ENCODE measurements at regions not wholly inside any gene's neighbourhood (a gene's known extent, or its start where the extent isn't known, plus 50 kb on each side); places are given as distances from the start of the nearest gene placed in this dataset.

GRCh38 chr2:128623776-128624761 is 305.4 kb upstream of the HS6ST1 start:
- no peak for DNase-seq

DNA sequence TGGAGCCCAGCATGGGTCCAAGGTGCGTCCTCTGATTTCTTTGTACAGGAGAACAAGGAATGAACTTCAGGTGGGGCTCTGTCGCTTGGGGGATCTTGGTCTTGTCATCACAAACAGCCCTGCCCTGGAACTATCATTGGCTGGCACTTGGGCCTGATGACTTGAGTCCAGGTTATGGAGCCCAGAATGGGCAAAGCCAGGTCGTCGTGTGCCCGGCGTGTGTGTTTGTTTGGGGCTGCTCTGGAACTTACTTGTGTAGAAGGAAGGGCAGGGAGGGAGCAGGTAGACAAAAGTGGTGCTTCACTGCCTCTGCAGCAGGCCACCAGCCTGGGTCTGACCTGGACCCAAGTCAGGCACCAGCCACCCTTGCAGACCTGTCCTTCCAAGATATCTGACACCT is 306.3 kb upstream of the HS6ST1 start:
- no peak for DNase-seq

GRCh38 chr2:128625421-128625820 is 306.8 kb upstream of the HS6ST1 start:
- no peak for DNase-seq

DNA sequence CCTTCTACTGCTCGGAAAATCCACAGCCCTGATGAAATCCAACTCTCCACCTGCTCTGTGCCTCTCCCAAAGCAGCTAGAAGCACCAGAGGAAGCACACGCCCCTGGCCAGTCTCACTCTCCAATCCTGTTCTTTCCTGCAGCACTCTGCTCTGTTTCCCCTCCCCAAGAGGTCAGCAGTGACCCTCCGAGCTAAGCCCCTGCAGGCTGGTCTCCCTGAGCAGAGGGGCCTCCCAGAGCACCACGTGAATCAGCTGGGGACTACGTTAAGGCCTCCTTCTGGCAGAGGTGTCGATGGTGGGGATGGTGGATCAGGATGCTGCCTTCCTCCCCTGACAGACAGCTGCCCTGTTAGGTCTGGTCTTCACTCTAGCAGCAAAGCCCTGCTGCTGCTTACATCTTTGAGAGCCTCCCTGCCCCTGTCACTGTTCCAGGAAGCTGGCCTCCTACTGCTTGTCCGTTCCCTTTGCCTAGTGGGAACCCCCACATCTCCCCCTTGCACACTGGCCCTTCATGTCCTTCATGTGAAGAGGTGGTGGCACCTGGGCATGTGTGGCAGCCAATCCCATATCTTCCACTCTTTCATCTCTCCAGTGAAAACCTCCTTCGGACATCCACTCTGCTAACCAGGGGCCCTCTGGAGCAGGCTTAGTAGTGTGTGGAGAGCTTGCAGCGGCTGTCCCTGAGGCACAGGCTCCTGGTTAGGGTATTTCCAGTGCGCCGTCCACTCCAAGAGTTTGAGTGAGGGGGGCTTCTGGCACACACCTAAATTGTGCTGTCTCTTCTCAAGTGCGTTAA is 307.5 kb upstream of the HS6ST1 start:
- DNase-seq, result no peak

DNA sequence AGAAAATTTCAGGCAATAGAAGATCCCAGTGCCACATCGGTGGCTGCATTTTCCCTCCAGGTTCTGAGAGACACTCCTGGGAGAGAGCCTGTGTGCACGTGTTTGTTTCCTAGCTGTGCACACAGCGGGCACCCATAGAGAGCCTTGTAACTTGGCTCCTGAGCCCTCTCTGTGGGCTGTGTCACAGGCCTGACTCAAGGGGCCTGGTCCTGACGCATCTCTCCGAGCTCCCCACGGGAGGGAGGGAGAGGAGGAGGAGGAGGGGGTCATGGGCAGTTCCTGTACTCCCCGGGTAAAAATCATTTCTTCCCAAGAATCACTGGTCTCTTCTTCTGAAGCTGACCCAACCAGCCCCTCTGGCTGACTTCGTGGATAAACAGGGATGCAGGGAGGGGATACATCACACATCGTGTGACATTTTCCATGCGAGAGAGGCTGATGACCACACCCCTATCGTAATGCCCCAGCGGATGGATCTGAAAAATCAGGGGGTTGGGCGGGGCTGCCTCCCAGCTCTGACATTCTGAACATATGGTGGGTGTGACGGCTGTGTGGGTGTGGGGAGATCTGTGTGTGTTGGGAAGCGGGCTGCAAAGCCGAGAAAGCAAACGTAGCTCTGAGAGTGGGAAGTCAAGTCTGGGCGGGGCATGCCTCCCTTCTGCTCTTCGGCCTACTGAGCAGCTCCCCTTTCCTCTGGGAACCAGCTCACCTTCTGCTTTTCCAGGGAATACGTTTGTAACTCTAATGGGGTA is 308.3 kb upstream of the HS6ST1 start:
- DNase-seq, result no peak

- DNase-seq, result no peak
Measured at GRCh38 chr2:128628206-128628605, 309.5 kb upstream of the HS6ST1 start.

DNA sequence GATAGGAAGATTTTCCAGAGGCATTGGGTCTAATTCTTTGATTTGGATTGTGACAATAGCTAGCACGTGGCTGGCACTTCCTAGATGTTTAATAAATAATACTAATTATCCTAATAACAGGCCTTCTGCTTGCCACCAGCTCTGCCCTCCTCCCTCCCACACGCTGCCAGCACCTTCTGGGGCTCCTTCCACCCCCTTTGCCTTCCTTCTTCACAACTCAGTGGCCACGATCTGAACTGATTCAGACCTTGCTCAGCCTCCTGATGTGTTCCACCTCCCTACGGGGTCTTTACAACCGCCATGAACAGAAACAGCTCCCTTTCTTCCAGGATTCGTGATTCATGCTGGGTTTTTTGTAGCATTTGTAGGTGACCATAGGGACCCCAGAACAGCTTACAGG is 310.3 kb upstream of the HS6ST1 start:
- no peak for DNase-seq

DNA sequence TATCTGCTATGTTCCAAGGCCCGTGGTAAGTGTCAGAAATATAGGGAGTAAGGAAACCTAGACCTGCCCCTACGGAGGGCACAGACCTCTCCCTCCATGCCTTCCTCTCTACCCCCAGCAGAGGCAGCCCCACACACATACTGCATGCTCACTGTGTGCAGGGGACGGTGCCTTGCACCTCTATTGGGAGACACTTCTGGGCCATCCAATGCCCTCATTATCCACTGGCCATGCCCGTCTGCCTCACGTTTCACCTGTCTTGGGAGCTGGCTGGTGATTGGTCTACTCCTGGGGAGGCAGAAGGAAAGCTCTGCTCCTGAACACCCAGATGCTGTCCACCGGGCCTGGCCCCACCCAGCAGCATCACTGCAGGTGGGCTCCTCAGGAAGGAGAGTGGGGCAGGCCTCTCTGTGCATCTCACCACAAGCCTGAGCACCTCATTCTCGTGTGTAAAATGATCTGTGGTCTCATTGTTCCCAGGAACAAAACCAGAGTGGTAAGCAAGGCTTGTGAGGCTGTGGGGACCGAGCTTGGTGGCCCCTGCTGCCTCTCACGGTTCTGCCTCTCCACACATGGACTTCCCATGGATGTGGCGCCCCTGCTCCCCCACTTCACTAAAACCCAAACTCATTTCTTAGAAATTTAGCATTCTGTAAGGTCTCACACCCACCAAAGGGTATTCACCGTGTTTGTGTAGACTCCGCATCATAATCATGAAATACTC is 312.5 kb upstream of the HS6ST1 start:
- no peak for DNase-seq

- DNase-seq, result no peak
Measured at GRCh38 chr2:128631698-128632500, 313.2 kb upstream of the HS6ST1 start.

DNA sequence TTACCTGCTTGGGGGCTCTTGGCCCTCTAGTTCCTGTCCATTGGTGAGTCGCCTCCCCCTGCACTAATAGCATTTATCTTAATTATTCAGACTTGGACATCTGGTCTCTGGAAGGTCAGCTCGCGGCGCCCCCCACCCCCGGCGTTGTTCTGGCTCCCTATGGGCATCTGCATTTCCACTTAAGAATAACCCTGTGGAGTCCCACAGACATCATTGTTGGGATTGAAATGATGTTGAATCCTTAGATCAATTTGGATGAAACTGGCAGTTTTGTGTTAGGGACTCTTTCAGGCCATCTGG is 313.8 kb upstream of the HS6ST1 start:
- no peak for DNase-seq

DNA sequence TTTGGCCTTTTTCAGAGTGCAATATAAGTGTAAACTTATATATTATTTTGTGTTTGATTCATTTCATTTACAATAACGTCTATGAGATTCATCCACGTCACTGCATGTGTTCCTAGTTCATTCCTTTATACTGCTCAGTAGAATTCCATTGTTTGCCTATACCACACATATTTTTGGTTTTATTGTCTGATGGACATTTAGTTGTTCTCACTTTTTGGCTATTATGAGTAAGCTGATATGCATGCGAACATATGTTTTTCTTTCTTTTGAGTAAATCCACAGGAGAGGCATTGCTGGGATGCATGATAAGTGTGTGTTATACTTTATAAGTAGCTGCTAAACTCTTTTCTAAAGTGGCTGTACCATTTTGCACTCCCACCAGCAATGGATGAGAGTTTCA is 314.8 kb upstream of the HS6ST1 start:
- no peak for DNase-seq

DNA sequence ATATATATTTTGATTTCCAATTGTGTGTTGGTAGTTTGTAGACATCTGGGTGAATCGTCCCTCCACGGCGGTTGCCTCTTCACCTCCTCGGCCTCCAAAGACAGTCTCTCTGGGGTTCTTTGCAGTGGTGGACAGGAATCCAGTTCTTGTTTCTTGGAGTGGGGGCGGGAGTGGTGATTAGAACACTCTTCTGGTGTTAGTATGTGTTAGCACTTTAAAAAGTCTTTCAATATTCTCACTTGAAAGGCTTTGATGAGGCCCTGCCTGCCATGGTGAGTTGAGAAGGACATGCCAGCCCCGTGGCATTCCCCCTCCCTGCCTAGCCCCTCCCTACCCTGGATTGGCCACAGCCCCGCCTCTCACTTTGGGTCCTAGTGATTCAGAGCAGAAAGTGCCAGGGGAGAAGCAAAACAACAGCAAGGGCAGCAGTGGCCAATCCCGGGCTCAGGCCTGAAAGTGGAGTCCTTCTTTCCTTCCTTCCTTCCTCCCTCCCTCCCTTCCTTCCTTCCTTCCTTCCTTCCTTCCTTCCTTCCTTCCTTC is 316.8 kb upstream of the HS6ST1 start:
- no peak for DNase-seq

DNA sequence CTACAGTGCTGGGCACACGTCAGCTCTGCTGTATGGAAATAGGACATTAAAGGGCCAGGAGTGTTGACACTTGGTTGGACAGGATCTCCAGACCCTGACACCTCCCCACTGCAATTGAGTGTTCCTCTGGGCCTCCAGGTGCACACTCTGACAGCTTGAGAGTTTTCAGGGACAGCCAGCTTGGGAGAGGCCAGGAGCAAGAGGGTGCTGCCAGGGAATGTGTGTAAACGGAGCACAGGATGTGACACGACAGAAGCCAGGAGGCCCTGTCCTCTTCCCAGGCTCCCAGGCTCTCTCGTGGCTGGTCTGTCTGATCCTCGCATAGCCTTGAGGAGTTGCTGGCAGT is 318.1 kb upstream of the HS6ST1 start:
- DNase-seq, result no peak

DNA sequence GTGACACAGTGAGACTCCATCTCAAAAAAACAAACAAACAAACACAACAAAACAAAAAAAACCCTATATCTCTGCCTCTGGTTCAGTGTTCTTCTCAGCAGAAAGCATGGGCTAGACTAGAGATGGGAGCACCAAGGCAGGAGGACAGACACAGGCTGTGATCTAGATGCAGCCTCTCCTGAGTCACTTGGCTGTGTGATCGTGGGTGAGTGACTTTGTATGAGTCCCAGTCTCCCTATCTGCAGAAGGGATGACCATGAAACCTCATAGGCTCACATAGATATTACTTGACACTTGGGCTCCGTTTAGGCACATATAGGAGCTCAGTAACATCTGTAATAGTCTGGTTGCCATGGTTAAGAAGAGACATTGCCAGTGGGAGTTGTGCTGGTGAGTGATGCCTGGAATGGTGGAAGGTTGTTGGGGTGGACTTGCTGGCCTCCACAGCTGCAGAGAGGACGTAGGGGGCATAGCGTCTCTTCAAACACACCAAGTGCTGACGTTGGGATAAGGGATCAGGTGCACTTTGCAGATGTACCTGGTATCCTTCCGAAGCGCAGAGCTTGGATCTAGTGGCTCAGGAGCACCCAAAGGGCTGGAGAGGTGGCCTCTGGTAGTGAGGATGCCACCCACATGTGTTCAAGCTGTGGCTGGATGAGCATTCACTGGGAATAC is 318.9 kb upstream of the HS6ST1 start:
- no peak for DNase-seq

- DNase-seq, result no peak
Measured at GRCh38 chr2:128638341-128639119, 319.9 kb upstream of the HS6ST1 start.

DNA sequence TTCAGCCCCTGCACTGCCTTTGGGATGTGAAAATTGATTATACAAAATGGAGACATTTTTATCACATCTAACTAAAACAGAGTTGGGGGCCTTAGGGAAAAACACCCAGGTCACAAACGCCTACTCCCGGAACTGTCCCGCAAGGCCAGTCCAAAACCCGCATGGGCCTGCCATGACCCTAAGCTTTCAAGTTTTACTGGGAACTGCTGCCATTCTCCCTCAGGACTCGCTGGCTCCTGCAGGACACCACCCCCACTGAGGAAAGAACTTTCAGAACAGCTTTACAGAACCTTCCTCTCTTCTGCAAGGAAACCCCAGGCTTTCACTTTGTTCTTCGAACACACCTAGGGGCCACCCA is 320.4 kb upstream of the HS6ST1 start:
- DNase-seq, result no peak

DNA sequence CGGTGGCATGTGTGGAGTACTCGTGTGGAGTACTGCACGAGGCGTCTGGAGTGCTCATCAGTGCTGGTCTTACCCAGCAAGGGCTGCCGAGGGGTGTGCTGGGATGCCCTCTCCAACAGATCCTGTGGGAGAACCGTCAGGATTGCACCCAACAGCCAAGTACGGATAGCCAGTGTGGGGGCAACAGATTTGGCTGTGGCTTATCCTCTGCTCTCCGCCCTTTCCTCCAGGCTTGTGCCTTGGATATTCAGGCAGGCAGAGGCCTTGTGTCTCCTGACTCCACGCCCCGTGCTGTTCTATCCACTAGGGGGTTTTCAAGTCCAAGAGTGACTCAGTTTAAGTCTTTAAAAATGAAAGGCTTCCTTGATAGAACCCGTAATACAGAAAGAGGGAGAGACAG is 321.0 kb upstream of the HS6ST1 start:
- no peak for DNase-seq

- DNase-seq, result no peak
Measured at GRCh38 chr2:128640166-128640844, 321.6 kb upstream of the HS6ST1 start.

GRCh38 chr2:128640845-128641360 is 322.2 kb upstream of the HS6ST1 start:
- no peak for DNase-seq
